GM23248 (cell line): ENCODE measurements at regions not wholly inside any gene's neighbourhood (a gene's known extent, or its start where the extent isn't known, plus 50 kb on each side); places are given as distances from the start of the nearest gene placed in this dataset.

ENCODE experiments used
- EZH2 ChIP-seq: fragments of 200-600 bp; sonication (generic); IDR thresholded peaks from 2 replicates; pipeline ENCODE4 v1.6.1; 2018; ENCODE audit warnings: antibody characterized with exemption, mild to moderate bottlenecking; ENCODE audit not compliant: insufficient read depth, poor library complexity, severe bottlenecking
- EZH2phosphoT487 ChIP-seq: fragments of 200-600 bp; sonication (generic); IDR thresholded peaks from 2 replicates; pipeline ENCODE4 v1.6.1; 2018; ENCODE audit warnings: antibody characterized with exemption, moderate library complexity, mild to moderate bottlenecking, low read depth; ENCODE audit not compliant: insufficient read depth

DNA sequence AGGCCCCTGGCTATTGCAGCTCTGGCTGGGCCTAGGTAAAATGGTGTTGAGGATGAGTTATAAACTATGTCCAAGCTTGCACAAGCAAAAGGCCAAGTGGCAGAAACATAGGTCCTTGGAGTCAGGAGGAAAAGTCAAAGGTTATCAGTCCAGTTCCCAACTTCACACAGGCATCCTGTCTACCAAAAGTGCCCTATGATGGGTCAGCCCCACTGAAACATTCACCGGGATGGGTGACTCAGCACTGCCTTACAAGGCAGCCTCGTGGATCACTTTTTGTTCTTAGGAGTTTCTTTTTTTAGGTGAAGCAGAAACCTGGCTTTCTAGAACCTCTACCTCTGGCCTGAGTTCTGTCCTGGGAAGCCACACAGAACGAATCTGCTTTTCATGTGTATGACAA is 158.8 kb upstream of the LYZL2 start:
- TF ChIP-seq EZH2 (no peak), EZH2phosphoT487 (no peak)
